ENCODE measurements at regions not wholly inside any gene's neighbourhood (a gene's known extent, or its start where the extent isn't known, plus 50 kb on each side); places are given as distances from the start of the nearest gene placed in this dataset.

GRCh38 chr5:67453111-67453905, 256.7 kb upstream of the CD180 start:
- no CpG with 5 or more reads among the region's 4 CpGs for WGBS, 2 donors (ENCODE audit: extremely low coverage in 2 of 2, insufficient read length in 2 of 2, insufficient replicate concordance in 1 of 2)
- H3K79me1 ChIP-seq (ENCODE audit: low read depth, low read length): no peaks in the 10 kb centered on the region
- DNase-seq (ENCODE audit: low spot score): no peak

DNA sequence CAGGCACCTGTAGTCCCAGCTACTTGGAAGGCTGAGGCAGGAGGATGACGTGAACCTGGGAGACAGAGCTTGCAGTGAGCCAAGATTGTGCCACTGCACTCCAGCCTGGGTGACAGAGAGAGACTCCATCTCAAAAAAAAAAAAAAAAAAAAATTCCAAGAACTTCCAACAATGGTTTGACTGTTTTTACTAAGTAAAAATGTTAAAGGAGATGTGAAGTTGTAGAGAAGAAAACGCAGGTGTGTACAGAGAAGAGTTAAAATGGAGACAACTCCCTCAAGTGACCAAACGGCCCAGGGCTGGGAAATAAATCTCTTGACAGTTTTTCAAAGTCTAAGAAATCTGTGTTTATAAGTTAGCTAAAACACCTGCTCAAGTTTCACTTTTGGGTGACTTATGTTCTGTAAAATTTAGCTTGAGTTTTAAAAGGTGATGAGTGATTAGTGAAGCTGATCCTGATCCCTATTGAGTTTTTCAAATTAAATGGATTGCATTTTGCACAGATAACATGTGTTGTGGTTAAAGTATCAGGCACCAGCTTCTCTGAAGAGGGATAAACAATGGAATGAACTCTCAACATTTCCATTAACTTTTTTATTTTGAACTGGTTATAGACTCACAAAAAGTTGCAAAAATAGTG, 255.2 kb upstream of the CD180 start:
- no peaks in the 10 kb centered on the region for H3K27me3 ChIP-seq (ENCODE audit: control insufficient read depth in 3 of 3, insufficient read depth in 3 of 3, low read depth in 1 of 3, low read length in 3 of 3)
- H3K9me3 ChIP-seq (replicated peaks in 1 of 2; ENCODE audit: control insufficient read depth in 2 of 2, insufficient read depth in 1 of 2, low read depth in 1 of 2, low read length in 2 of 2): peaks cover 0 to 2% of the 10 kb centered on the region in 2 donors
- WGBS, 2 donors (ENCODE audit: extremely low coverage in 2 of 2, insufficient read length in 2 of 2, insufficient replicate concordance in 1 of 2): 100% methylated on average over 1 of the region's 3 CpGs; no CpG with 5 or more reads in 1 of the 2 donors
- H3K4me3 ChIP-seq (ENCODE audit: low read length in 2 of 2): no peak overlapping the region
- H3K27ac ChIP-seq (replicated peaks; ENCODE audit: low read length): no peak overlapping the region
- no peak overlapping the region for H3K18ac ChIP-seq (ENCODE audit: low read length)
- H2AK5ac ChIP-seq (ENCODE audit: low read depth, low read length): no peak overlapping the region
- no peak overlapping the region for H3K14ac ChIP-seq (ENCODE audit: low read length)
- no peak overlapping the region for H4K91ac ChIP-seq (ENCODE audit: low read depth, low read length, poor library complexity)
- H2BK5ac ChIP-seq (ENCODE audit: low read length): no peak overlapping the region
- H3K4me1 ChIP-seq (ENCODE audit: control insufficient read depth in 2 of 2, insufficient read depth in 1 of 2, low read depth in 1 of 2, low read length in 2 of 2): no peaks in the 10 kb centered on the region
- no peak overlapping the region for H4K8ac ChIP-seq (ENCODE audit: low read depth, low read length)
- H3K36me3 ChIP-seq (replicated peaks in 1 of 2; ENCODE audit: control insufficient read depth in 2 of 2, insufficient read depth in 2 of 2, low read length in 2 of 2): no peaks in the 10 kb centered on the region
- DNase-seq (ENCODE audit: low spot score): no peak
- H3K9ac ChIP-seq (ENCODE audit: low read depth, low read length, poor library complexity): no peak overlapping the region
- H3K79me1 ChIP-seq (ENCODE audit: low read depth, low read length): no peaks in the 10 kb centered on the region
- no peak overlapping the region for H2AFZ ChIP-seq (ENCODE audit: low read length)
- no peak overlapping the region for H2BK15ac ChIP-seq (ENCODE audit: low read length)
- H2BK12ac ChIP-seq (ENCODE audit: low read length): no peak overlapping the region
- no peak overlapping the region for H3K4me2 ChIP-seq (ENCODE audit: insufficient read depth, low read length, poor library complexity, severe bottlenecking)
- H3K23ac ChIP-seq (ENCODE audit: low read depth, low read length, poor library complexity): no peak overlapping the region
- H2BK120ac ChIP-seq (ENCODE audit: low read depth, low read length): no peak overlapping the region
- no peak overlapping the region for H3K4ac ChIP-seq (ENCODE audit: low read length)

More at GRCh38 chr5:67453111-67453905, 256.7 kb upstream of the CD180 start:
- no peak overlapping the region for H3K4me2 ChIP-seq (ENCODE audit: insufficient read depth, low read length, poor library complexity, severe bottlenecking)
- no peak overlapping the region for H2BK12ac ChIP-seq (ENCODE audit: low read length)
- no peak overlapping the region for H2AK5ac ChIP-seq (ENCODE audit: low read depth, low read length)
- H2BK5ac ChIP-seq (ENCODE audit: low read length): no peak overlapping the region
- H3K36me3 ChIP-seq (replicated peaks in 1 of 2; ENCODE audit: control insufficient read depth in 2 of 2, insufficient read depth in 2 of 2, low read length in 2 of 2): no peaks in the 10 kb centered on the region
- H3K9me3 ChIP-seq (replicated peaks in 1 of 2; ENCODE audit: control insufficient read depth in 2 of 2, insufficient read depth in 1 of 2, low read depth in 1 of 2, low read length in 2 of 2): peaks cover 0 to 2% of the 10 kb centered on the region in 2 donors
- H3K14ac ChIP-seq (ENCODE audit: low read length): no peak overlapping the region
- H4K8ac ChIP-seq (ENCODE audit: low read depth, low read length): no peak overlapping the region
- no peak overlapping the region for H3K4ac ChIP-seq (ENCODE audit: low read length)
- no peaks in the 10 kb centered on the region for H3K27me3 ChIP-seq (ENCODE audit: control insufficient read depth in 3 of 3, insufficient read depth in 3 of 3, low read depth in 1 of 3, low read length in 3 of 3)
- no peak overlapping the region for H3K4me3 ChIP-seq (ENCODE audit: low read length in 2 of 2)
- no peak overlapping the region for H3K27ac ChIP-seq (replicated peaks; ENCODE audit: low read length)
- H2BK120ac ChIP-seq (ENCODE audit: low read depth, low read length): no peak overlapping the region
- H2BK15ac ChIP-seq (ENCODE audit: low read length): no peak overlapping the region
- H3K23ac ChIP-seq (ENCODE audit: low read depth, low read length, poor library complexity): no peak overlapping the region
- no peak overlapping the region for H4K91ac ChIP-seq (ENCODE audit: low read depth, low read length, poor library complexity)
- H3K18ac ChIP-seq (ENCODE audit: low read length): no peak overlapping the region
- peak overlapping the region; percentile 14 for H2AFZ ChIP-seq (ENCODE audit: low read length)
- H3K4me1 ChIP-seq (ENCODE audit: control insufficient read depth in 2 of 2, insufficient read depth in 1 of 2, low read depth in 1 of 2, low read length in 2 of 2): no peaks in the 10 kb centered on the region
- no peak overlapping the region for H3K9ac ChIP-seq (ENCODE audit: low read depth, low read length, poor library complexity)

DNA sequence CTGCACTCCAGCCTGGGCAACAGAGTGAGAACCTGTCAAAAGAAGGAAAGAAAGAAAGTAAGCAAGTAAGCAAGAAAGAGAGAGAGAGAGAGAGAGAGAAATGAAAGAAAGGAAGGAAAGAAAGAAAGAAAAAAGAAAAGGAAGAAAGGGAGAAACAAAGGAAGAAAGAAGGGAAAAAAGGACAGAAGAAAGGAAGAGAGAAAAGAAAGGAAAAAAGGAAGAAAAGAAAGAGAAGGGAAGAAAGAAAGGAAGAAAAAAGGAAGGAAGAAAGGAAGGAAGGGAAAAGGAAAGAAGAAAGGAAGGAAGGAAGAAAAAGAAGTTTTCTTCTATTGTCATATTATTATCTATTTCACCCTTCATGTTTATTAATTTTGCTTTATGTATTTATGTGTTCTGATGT, 251.1 kb upstream of the CD180 start:
- H3K4me2 ChIP-seq (ENCODE audit: insufficient read depth, low read length, poor library complexity, severe bottlenecking): no peak overlapping the region
- DNase-seq (ENCODE audit: low spot score): no peak
- no peaks in the 10 kb centered on the region for H3K79me1 ChIP-seq (ENCODE audit: low read depth, low read length)
- H3K18ac ChIP-seq (ENCODE audit: low read length): no peak overlapping the region
- H3K4ac ChIP-seq (ENCODE audit: low read length): no peak overlapping the region
- no peak overlapping the region for H3K23ac ChIP-seq (ENCODE audit: low read depth, low read length, poor library complexity)
- H2BK5ac ChIP-seq (ENCODE audit: low read length): no peak overlapping the region
- H2AK5ac ChIP-seq (ENCODE audit: low read depth, low read length): no peak overlapping the region
- no peak overlapping the region for H3K14ac ChIP-seq (ENCODE audit: low read length)
- H4K91ac ChIP-seq (ENCODE audit: low read depth, low read length, poor library complexity): no peak overlapping the region
- no peak overlapping the region for H3K4me3 ChIP-seq (ENCODE audit: low read length in 2 of 2)
- no peak overlapping the region for H2BK12ac ChIP-seq (ENCODE audit: low read length)
- H3K27me3 ChIP-seq (ENCODE audit: control insufficient read depth in 3 of 3, insufficient read depth in 3 of 3, low read depth in 1 of 3, low read length in 3 of 3): no peaks in the 10 kb centered on the region
- no peak overlapping the region for H2AFZ ChIP-seq (ENCODE audit: low read length)
- no peak overlapping the region for H3K9ac ChIP-seq (ENCODE audit: low read depth, low read length, poor library complexity)
- no peaks in the 10 kb centered on the region for H3K4me1 ChIP-seq (ENCODE audit: control insufficient read depth in 2 of 2, insufficient read depth in 1 of 2, low read depth in 1 of 2, low read length in 2 of 2)
- no peak overlapping the region for H3K27ac ChIP-seq (replicated peaks; ENCODE audit: low read length)
- no peak overlapping the region for H2BK120ac ChIP-seq (ENCODE audit: low read depth, low read length)
- no peak overlapping the region for H4K8ac ChIP-seq (ENCODE audit: low read depth, low read length)
- H2BK15ac ChIP-seq (ENCODE audit: low read length): no peak overlapping the region
- peaks cover 2 to 3% of the 10 kb centered on the region in 2 donors for H3K9me3 ChIP-seq (replicated peaks in 1 of 2; ENCODE audit: control insufficient read depth in 2 of 2, insufficient read depth in 1 of 2, low read depth in 1 of 2, low read length in 2 of 2)
- no peaks in the 10 kb centered on the region for H3K36me3 ChIP-seq (replicated peaks in 1 of 2; ENCODE audit: control insufficient read depth in 2 of 2, insufficient read depth in 2 of 2, low read length in 2 of 2)

DNA sequence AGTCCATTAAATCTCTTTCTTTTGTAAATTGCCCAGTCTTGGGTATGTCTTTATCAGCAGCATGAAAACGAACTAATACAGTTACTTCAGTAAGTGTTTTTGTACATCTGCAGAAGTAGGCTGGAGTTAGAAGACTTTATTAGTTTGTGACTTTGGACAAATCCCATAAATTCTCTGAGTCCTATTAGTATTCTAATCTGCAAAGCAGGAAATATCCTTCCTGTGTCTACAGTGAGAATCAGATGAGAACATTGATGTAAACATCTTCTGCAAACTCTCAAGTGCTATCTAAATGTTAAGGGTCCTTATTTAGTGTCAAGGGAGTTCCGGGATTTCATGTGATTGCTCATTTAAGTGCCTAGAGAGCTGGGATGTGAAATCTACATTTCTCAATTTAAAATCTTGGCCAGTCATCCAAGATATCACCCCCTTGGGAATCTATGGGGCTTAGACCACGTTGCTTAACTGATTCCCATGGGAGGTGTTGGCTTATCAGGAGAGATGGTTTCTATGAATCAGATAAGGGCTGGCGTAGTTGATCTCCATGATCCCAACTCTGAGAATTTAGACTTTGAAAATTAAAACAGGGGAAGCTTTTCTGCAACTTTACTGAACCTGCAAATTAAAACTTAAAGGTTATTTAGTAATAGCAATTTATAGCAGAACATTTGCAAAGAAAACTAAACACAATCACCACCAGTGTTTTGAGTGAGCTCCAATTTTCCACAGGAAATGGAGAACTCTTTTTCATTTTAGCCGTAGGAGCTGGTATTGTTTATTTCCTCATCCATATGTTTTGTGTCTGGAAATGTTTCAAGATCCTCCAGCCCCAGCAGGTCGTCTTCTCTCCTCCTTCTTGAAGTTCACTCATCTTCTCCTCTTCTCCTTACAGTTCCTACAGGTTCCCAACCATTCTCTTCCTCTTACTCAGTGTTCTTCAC, 241.6 kb upstream of the CD180 start:
- Histone ChIP-seq H2BK5ac (ENCODE audit: low read length) (no peak overlapping the region), H3K36me3 (replicated peaks in 1 of 2; ENCODE audit: control insufficient read depth in 2 of 2, insufficient read depth in 2 of 2, low read length in 2 of 2) (no peaks in the 10 kb centered on the region), H3K4me2 (ENCODE audit: insufficient read depth, low read length, poor library complexity, severe bottlenecking) (no peak overlapping the region), H4K8ac (ENCODE audit: low read depth, low read length) (no peak overlapping the region), H3K14ac (ENCODE audit: low read length) (no peak overlapping the region), H2BK15ac (ENCODE audit: low read length) (no peak overlapping the region), H3K9ac (ENCODE audit: low read depth, low read length, poor library complexity) (no peak overlapping the region), H2BK12ac (ENCODE audit: low read length) (no peak overlapping the region), H2AFZ (ENCODE audit: low read length) (peak overlapping the region; percentile 67), H3K79me1 (ENCODE audit: low read depth, low read length) (no peaks in the 10 kb centered on the region), H3K27me3 (ENCODE audit: control insufficient read depth in 3 of 3, insufficient read depth in 3 of 3, low read depth in 1 of 3, low read length in 3 of 3) (no peaks in the 10 kb centered on the region), H2BK120ac (ENCODE audit: low read depth, low read length) (no peak overlapping the region), H3K27ac (replicated peaks; ENCODE audit: low read length) (no peak overlapping the region), H3K23ac (ENCODE audit: low read depth, low read length, poor library complexity) (no peak overlapping the region), H3K4me3 (ENCODE audit: low read length in 2 of 2) (no peak overlapping the region), H3K18ac (ENCODE audit: low read length) (no peak overlapping the region), H3K4ac (ENCODE audit: low read length) (no peak overlapping the region), H3K9me3 (replicated peaks in 1 of 2; ENCODE audit: control insufficient read depth in 2 of 2, insufficient read depth in 1 of 2, low read depth in 1 of 2, low read length in 2 of 2) (no peaks in the 10 kb centered on the region), H3K4me1 (ENCODE audit: control insufficient read depth in 2 of 2, insufficient read depth in 1 of 2, low read depth in 1 of 2, low read length in 2 of 2) (no peaks in the 10 kb centered on the region), H2AK5ac (ENCODE audit: low read depth, low read length) (no peak overlapping the region), H4K91ac (ENCODE audit: low read depth, low read length, poor library complexity) (no peak overlapping the region)
- no CpG with 5 or more reads among the region's 6 CpGs for WGBS, 2 donors (ENCODE audit: extremely low coverage in 2 of 2, insufficient read length in 2 of 2, insufficient replicate concordance in 1 of 2)
- DNase-seq (ENCODE audit: low spot score): no peak
